ENCODE measurements at regions not wholly inside any gene's neighbourhood (a gene's known extent, or its start where the extent isn't known, plus 50 kb on each side); places are given as distances from the start of the nearest gene placed in this dataset.

DNA sequence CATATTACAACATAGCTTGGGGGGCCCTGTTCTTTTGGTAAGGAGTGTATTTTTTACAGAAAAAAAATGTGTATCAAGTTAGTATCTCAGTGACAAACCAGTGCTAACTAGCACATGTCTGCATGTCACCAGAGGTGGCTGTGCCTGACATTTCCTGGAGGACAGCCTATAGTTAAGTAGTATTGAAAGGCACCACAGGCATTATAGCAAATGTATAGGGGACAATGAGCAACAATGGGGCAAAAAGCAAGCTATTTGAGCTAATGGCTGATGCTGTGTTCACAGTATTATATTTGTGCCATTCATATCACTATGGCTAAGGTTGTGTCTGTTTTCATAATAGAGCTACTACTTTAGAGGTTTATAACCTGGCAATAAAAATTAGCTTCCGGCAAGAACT is 1644.0 kb downstream of the MAT2B start:
- Histone ChIP-seq H3K9me3 (ENCODE audit: low read length) (no peaks in the 10 kb centered on the region), H3K27ac (ENCODE audit: low read length) (peak overlapping the region; percentile 13), H3K4me2 (ENCODE audit: low read length) (no peak overlapping the region), H3K79me2 (replicated peaks; ENCODE audit: insufficient read depth, low read length) (no peaks in the 10 kb centered on the region), H2AFZ (ENCODE audit: low read depth, low read length) (no peak overlapping the region), H3K9ac (ENCODE audit: low read length) (no peak overlapping the region), H4K20me1 (ENCODE audit: insufficient read depth) (no peaks in the 10 kb centered on the region), H3K9me2 (ENCODE audit: insufficient read depth, low read length) (no peaks in the 10 kb centered on the region), H3K27me3 (ENCODE audit: insufficient read depth, low read depth, low read length) (no peaks in the 10 kb centered on the region), H3F3A (ENCODE audit: insufficient read depth, low read length, poor library complexity, severe bottlenecking) (no peaks in the 10 kb centered on the region), H3K4me3 (ENCODE audit: low read length) (no peak overlapping the region), H3K36me3 (ENCODE audit: insufficient read depth, low read length) (no peaks in the 10 kb centered on the region)
- TF ChIP-seq TAF1 (IDR thresholded peaks at IDR 0.05; ENCODE audit: low read depth) (no peak), EZH2 (IDR thresholded peaks at IDR 0.05; ENCODE audit: borderline replicate concordance, insufficient read depth, low read length, poor library complexity, severe bottlenecking) (no peak), MXI1 (conservative IDR thresholded peaks at IDR 0.05; ENCODE audit: poor library complexity, severe bottlenecking) (peak; percentile 52), POLR2AphosphoS5 (IDR thresholded peaks at IDR 0.05) (peak; percentile 95), REST (IDR thresholded peaks at IDR 0.05; ENCODE audit: borderline replicate concordance) (peak; percentile 77), EP300 (conservative IDR thresholded peaks at IDR 0.05; ENCODE audit: poor library complexity, severe bottlenecking) (peak; percentile 94), SMC3 (conservative IDR thresholded peaks at IDR 0.05; ENCODE audit: poor library complexity) (no peak), RAD21 (conservative IDR thresholded peaks at IDR 0.05) (no peak)
- TF ChIP-seq, protein P1, sequence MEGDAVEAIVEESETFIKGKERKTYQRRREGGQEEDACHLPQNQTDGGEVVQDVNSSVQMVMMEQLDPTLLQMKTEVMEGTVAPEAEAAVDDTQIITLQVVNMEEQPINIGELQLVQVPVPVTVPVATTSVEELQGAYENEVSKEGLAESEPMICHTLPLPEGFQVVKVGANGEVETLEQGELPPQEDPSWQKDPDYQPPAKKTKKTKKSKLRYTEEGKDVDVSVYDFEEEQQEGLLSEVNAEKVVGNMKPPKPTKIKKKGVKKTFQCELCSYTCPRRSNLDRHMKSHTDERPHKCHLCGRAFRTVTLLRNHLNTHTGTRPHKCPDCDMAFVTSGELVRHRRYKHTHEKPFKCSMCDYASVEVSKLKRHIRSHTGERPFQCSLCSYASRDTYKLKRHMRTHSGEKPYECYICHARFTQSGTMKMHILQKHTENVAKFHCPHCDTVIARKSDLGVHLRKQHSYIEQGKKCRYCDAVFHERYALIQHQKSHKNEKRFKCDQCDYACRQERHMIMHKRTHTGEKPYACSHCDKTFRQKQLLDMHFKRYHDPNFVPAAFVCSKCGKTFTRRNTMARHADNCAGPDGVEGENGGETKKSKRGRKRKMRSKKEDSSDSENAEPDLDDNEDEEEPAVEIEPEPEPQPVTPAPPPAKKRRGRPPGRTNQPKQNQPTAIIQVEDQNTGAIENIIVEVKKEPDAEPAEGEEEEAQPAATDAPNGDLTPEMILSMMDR (IDR thresholded peaks at IDR 0.05; ENCODE audit: poor library complexity, severe bottlenecking) = peak; percentile 27

- H3K27ac ChIP-seq (ENCODE audit: low read length) = no peak overlapping the region
- no peak overlapping the region for H2AFZ ChIP-seq (ENCODE audit: low read depth, low read length)
- no peak for TF ChIP-seq SMC3 (conservative IDR thresholded peaks at IDR 0.05; ENCODE audit: poor library complexity)
- TF ChIP-seq, protein P1 (IDR thresholded peaks at IDR 0.05; ENCODE audit: poor library complexity, severe bottlenecking) = no peak
- no peak for TF ChIP-seq EZH2 (IDR thresholded peaks at IDR 0.05; ENCODE audit: borderline replicate concordance, insufficient read depth, low read length, poor library complexity, severe bottlenecking)
- no peak for TF ChIP-seq EP300 (conservative IDR thresholded peaks at IDR 0.05; ENCODE audit: poor library complexity, severe bottlenecking)
- no peak for TF ChIP-seq POLR2AphosphoS5 (IDR thresholded peaks at IDR 0.05)
- TF ChIP-seq RAD21 (conservative IDR thresholded peaks at IDR 0.05) = no peak
- no peak for TF ChIP-seq MXI1 (conservative IDR thresholded peaks at IDR 0.05; ENCODE audit: poor library complexity, severe bottlenecking)
- H3K27me3 ChIP-seq (ENCODE audit: insufficient read depth, low read depth, low read length) = no peaks in the 10 kb centered on the region
- no peak overlapping the region for H3K4me3 ChIP-seq (ENCODE audit: low read length)
- no peaks in the 10 kb centered on the region for H3K9me3 ChIP-seq (ENCODE audit: low read length)
- no peak overlapping the region for H3K9ac ChIP-seq (ENCODE audit: low read length)
- no peaks in the 10 kb centered on the region for H3K36me3 ChIP-seq (ENCODE audit: insufficient read depth, low read length)
- no peaks in the 10 kb centered on the region for H3F3A ChIP-seq (ENCODE audit: insufficient read depth, low read length, poor library complexity, severe bottlenecking)
- H3K4me2 ChIP-seq (ENCODE audit: low read length) = no peak overlapping the region
- no peaks in the 10 kb centered on the region for H3K9me2 ChIP-seq (ENCODE audit: insufficient read depth, low read length)
- H3K79me2 ChIP-seq (replicated peaks; ENCODE audit: insufficient read depth, low read length) = no peaks in the 10 kb centered on the region
- H4K20me1 ChIP-seq (ENCODE audit: insufficient read depth) = no peaks in the 10 kb centered on the region
Measured at GRCh38 chr5:165152058-165152457, 1646.6 kb downstream of the MAT2B start.
